Colonic mucosa (tissue), 4 donors: ENCODE measurements at regions not wholly inside any gene's neighbourhood (a gene's known extent, or its start where the extent isn't known, plus 50 kb on each side); places are given as distances from the start of the nearest gene placed in this dataset.

Experiments used
- DNase-seq: peaks from one replicate; pipeline ENCODE4 v3.0.0-alpha.2; 2020
- H3K27ac ChIP-seq: fragments of 200-600 bp; one replicate; pipeline ENCODE4 v1.8.0; 2021
- H3K27me3 ChIP-seq: fragments of 200-600 bp; one replicate; pipeline ENCODE4 v1.8.0; 2021
- H3K36me3 ChIP-seq: fragments of 200-600 bp; one replicate; pipeline ENCODE4 v1.8.0; 2021
- H3K4me1 ChIP-seq: fragments of 200-600 bp; one replicate; pipeline ENCODE4 v1.8.0; 2021; ENCODE audit warnings: mild to moderate bottlenecking
- H3K4me3 ChIP-seq: fragments of 200-600 bp; one replicate; pipeline ENCODE4 v1.8.0; 2021
- H3K9ac ChIP-seq, 2 donors: one replicate each; pipeline ENCODE4 v1.7.0; 2013; ENCODE audit warnings: control low read depth in 2 of 2, low read depth in 2 of 2, low read length in 2 of 2
- H3K9me3 ChIP-seq: fragments of 200-600 bp; one replicate; pipeline ENCODE4 v1.8.0; 2021
- intact Hi-C: fragments of 100-400 bp; cut with DNase I; formaldehyde crosslinking; loops from one replicate; pipeline ENCODE4 v1.14.1; 2022
- TF ChIP-seq, protein P1 (sequence below): fragments of 200-600 bp; IDR thresholded peaks from one replicate; pipeline ENCODE4 v1.8.0; 2022; ENCODE audit warnings: antibody characterized with exemption, mild to moderate bottlenecking
- donor health status: healthy.
- donor health status: DM: no; HTN: no; CAD: no.
- donor health status: DM: no; HTN: no; CAD: no.

DNA sequence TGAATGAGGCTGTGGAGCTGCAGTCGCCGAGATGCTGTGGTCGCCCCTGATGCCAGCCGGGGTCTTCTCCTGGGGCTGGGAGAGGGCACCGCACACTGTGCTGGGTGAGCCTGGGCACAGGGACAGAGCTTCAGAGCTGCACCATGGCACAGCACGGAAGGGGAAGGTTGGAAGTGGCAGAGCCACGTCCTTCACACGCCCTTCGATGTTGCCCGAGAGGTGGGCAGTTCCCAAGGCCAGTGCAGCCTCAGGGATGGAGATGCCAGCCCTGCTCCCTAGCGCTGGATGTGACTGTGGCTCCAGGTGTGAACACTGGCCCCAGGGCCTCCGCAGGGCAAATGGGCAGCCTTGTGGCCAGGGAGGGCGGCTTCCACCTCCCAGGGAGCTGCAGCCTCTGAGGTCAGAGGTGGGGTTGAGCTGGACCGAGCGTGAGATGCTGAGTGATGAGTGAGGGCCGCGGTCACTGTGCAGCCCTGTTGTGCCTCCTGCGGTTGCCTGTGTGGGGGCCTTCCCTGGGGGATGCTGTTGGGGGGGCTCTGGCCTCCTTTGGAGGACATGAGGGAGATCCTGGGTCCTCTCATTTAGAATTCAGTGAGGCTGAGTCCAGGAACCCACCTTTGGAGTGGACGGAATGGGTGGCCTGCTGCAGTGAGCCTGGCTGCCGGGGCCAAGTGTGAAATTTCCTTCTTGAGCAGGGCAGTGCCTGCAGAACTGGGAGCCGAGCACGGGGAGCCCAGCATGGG, 1090.0 kb downstream of the BRD1 start:
- DNase-seq = no peak
- Histone ChIP-seq H3K36me3 (no peaks in the 10 kb centered on the region), H3K27ac (no peak overlapping the region), H3K4me3 (no peak overlapping the region), H3K9me3 (no peaks in the 10 kb centered on the region), H3K27me3 (no peaks in the 10 kb centered on the region), H3K9ac (no peak overlapping the region), H3K4me1 (no peaks in the 10 kb centered on the region)
- intact Hi-C loops = loop anchor here (10.0 kb wide), 1 partner anchor 57 kb away; no protein-coding TSS in a partner anchor
- TF ChIP-seq, protein P1, sequence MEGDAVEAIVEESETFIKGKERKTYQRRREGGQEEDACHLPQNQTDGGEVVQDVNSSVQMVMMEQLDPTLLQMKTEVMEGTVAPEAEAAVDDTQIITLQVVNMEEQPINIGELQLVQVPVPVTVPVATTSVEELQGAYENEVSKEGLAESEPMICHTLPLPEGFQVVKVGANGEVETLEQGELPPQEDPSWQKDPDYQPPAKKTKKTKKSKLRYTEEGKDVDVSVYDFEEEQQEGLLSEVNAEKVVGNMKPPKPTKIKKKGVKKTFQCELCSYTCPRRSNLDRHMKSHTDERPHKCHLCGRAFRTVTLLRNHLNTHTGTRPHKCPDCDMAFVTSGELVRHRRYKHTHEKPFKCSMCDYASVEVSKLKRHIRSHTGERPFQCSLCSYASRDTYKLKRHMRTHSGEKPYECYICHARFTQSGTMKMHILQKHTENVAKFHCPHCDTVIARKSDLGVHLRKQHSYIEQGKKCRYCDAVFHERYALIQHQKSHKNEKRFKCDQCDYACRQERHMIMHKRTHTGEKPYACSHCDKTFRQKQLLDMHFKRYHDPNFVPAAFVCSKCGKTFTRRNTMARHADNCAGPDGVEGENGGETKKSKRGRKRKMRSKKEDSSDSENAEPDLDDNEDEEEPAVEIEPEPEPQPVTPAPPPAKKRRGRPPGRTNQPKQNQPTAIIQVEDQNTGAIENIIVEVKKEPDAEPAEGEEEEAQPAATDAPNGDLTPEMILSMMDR = no peak

DNA sequence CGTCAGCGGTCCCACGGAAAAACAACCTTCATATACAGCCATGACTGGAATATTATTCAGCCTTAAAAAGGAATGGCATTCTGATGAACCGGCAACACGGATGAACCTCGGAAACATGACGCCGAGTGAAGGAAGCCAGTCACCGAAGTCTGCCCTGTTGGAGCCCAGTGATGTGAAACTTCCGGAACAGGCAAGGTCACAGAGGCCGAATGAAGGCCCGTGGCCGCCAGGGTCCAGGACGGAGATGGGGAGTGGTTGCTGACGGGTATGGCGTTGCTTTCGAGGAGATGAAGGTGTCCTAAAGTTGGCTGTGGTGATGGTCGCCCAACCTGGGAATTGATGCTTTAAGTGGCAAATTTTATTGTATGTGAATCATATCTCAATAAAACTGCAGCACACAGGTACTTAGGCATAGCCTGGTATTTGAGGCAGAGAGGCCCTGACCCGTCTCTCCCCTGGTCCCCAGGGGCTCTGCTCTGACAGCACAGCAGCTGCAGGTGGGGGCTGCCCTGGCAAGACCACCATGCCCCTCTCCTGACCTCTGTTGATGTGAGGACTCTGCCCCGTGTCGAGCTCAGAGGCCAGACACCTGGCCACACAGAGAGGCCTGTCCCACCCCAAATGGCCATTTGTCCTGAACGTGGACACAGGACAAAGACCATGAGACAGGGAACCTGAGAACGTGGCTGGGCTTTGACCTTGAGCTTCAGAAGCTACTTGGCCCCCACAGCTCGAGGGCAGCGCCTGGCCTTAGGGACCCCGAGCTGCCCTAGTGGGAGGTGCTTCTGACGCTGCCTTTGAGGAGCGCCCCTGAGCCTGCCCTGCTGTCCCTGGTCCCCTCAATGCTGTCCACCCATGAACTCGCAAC, 1090.8 kb downstream of the BRD1 start:
- H3K36me3 ChIP-seq = no peaks in the 10 kb centered on the region
- TF ChIP-seq, protein P1 = no peak
- intact Hi-C loops = loop anchor here (10.0 kb wide), 1 partner anchor 58 kb away; no protein-coding TSS in a partner anchor

DNA sequence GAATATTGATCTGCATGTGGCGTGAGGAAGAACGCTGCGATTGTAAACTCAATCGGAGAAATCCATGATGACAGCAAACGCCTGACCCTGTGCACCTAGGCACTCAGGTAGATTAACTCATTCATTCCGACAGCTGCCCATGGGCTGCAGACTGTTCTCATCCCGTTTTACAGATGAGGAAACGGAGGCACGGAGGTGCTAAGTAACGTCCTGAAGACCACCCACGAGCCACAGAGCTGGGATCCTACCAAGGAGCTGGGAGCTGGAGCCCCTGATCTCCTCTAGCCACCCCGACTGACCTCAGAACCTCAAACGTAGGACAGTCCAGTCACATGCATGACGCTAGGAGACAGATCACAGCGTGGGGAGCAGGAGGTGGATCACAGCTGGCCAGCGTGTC, 1092.7 kb downstream of the BRD1 start:
- Histone ChIP-seq H3K36me3 (no peaks in the 10 kb centered on the region), H3K9ac (no peak overlapping the region), H3K27me3 (no peaks in the 10 kb centered on the region), H3K4me1 (no peaks in the 10 kb centered on the region), H3K27ac (no peak overlapping the region), H3K4me3 (no peak overlapping the region), H3K9me3 (no peaks in the 10 kb centered on the region)
- DNase-seq = no peak
- intact Hi-C loops = loop anchor here (10.0 kb wide), 1 partner anchor 60 kb away; no protein-coding TSS in a partner anchor
- TF ChIP-seq, protein P1 = no peak

More for the DNA sequence above, 1090.8 kb downstream of the BRD1 start:
- H3K4me3 ChIP-seq = no peak overlapping the region
- no peak for DNase-seq
- no peak overlapping the region for H3K9ac ChIP-seq
- H3K27ac ChIP-seq = no peak overlapping the region
- no peaks in the 10 kb centered on the region for H3K9me3 ChIP-seq
- no peaks in the 10 kb centered on the region for H3K4me1 ChIP-seq
- H3K27me3 ChIP-seq = no peaks in the 10 kb centered on the region

DNA sequence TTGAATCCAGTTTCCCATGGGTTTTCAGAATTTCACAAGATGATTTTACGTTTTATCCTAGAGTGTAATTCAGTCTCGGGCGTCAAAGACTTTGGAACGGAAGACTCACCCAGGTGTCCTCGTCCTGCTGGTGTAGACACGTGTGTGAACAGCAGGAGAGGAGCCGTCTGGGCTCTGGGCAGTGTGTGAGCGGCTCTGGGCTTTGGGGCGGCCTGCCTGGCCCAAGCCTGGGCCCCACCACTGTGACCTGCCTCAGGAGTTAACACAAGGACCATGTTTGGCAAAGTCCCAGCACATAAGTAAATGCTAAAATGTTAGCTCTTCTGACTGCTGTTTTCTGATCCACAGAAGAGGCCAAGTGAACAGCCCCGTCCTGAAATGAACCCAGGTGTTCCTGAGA, 1093.3 kb downstream of the BRD1 start:
- TF ChIP-seq, protein P1 = no peak
- H3K9ac ChIP-seq = no peak overlapping the region
- H3K4me1 ChIP-seq = no peaks in the 10 kb centered on the region
- H3K27me3 ChIP-seq = no peaks in the 10 kb centered on the region
- H3K36me3 ChIP-seq = no peaks in the 10 kb centered on the region
- H3K4me3 ChIP-seq = no peak overlapping the region
- H3K27ac ChIP-seq = no peak overlapping the region
- H3K9me3 ChIP-seq = no peaks in the 10 kb centered on the region
- intact Hi-C loops = loop anchor here (10.0 kb wide), 1 partner anchor 60 kb away; no protein-coding TSS in a partner anchor
- no peak for DNase-seq

DNA sequence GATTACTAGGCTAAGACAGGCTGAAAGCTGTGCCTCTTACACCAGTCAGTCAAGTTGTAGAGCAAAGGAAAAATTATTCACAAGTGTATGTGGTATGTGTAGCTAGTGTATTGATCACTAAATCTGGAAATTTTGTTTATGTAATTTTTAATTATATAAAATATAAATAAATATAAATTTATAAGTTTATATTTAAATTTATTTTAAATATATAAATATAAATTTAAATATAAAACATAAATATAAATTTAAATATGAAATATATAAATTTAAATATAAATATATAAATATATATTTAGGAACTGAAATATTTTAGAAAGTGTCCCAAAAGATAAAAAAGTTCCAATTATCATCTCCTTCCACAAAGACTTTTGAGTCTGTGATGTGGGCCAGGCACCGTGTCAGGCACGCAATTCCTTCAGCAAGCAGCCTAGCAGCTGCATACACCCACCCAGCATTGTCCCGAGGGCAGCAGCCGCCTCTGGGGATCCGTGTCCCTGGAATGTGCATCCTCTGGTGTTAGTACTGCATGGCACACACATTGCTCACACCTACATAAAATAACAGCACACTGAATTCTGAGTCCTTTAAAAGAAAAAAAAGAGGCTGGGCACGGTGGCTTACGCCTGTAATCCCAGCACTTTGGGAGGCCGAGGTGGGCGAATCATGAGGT, 1098.0 kb downstream of the BRD1 start:
- DNase-seq = no peak
- intact Hi-C loops = loop anchor here (10.0 kb wide), 1 partner anchor 65 kb away; no protein-coding TSS in a partner anchor
- TF ChIP-seq, protein P1 = no peak

More for the DNA sequence above, 1098.0 kb downstream of the BRD1 start:
- H3K4me1 ChIP-seq = no peaks in the 10 kb centered on the region
- H3K27ac ChIP-seq = no peak overlapping the region
- no peak overlapping the region for H3K4me3 ChIP-seq
- no peak overlapping the region for H3K9ac ChIP-seq
- no peaks in the 10 kb centered on the region for H3K9me3 ChIP-seq
- H3K27me3 ChIP-seq = no peaks in the 10 kb centered on the region
- no peaks in the 10 kb centered on the region for H3K36me3 ChIP-seq
